ENCODE measurements at regions not wholly inside any gene's neighbourhood (a gene's known extent, or its start where the extent isn't known, plus 50 kb on each side); places are given as distances from the start of the nearest gene placed in this dataset.

GRCh38 chr3:150059729-150060128, 89.0 kb upstream of the PFN2 start:
- no peak for TF ChIP-seq CTCF (IDR thresholded peaks at IDR 0.05; ENCODE audit: low read depth, low read length)
- DNase-seq = no peak
- Histone ChIP-seq H3K4me1 (no peaks in the 10 kb centered on the region), H3K27me3 (no peaks in the 10 kb centered on the region), H3K9me3 (no peaks in the 10 kb centered on the region), H3K4me3 (ENCODE audit: low read depth, low read length) (no peak overlapping the region), H3K36me3 (no peaks in the 10 kb centered on the region)

- TF ChIP-seq CTCF (IDR thresholded peaks at IDR 0.05; ENCODE audit: low read depth, low read length) = no peak
- Histone ChIP-seq H3K4me1 (no peaks in the 10 kb centered on the region), H3K4me3 (ENCODE audit: low read depth, low read length) (no peak overlapping the region), H3K36me3 (no peaks in the 10 kb centered on the region), H3K27me3 (no peaks in the 10 kb centered on the region), H3K9me3 (no peaks in the 10 kb centered on the region)
- DNase-seq = no peak
Measured at GRCh38 chr3:150059241-150059640, 88.5 kb upstream of the PFN2 start.

- H3K9me3 ChIP-seq = no peaks in the 10 kb centered on the region
- no peaks in the 10 kb centered on the region for H3K27me3 ChIP-seq
- TF ChIP-seq CTCF (IDR thresholded peaks at IDR 0.05; ENCODE audit: low read depth, low read length) = no peak
- peak; percentile 33 for DNase-seq
- H3K36me3 ChIP-seq = no peaks in the 10 kb centered on the region
- H3K4me3 ChIP-seq (ENCODE audit: low read depth, low read length) = no peak overlapping the region
- H3K4me1 ChIP-seq = no peaks in the 10 kb centered on the region
Measured at GRCh38 chr3:150057227-150057626, 86.5 kb upstream of the PFN2 start.

- TF ChIP-seq CTCF (IDR thresholded peaks at IDR 0.05; ENCODE audit: low read depth, low read length) = no peak
- no peaks in the 10 kb centered on the region for H3K4me1 ChIP-seq
- no peak overlapping the region for H3K4me3 ChIP-seq (ENCODE audit: low read depth, low read length)
- no peaks in the 10 kb centered on the region for H3K36me3 ChIP-seq
- no peaks in the 10 kb centered on the region for H3K27me3 ChIP-seq
- no peaks in the 10 kb centered on the region for H3K9me3 ChIP-seq
- no peak for DNase-seq
Measured at GRCh38 chr3:150055332-150055731, 84.6 kb upstream of the PFN2 start.

GRCh38 chr3:150054635-150055034, 83.9 kb upstream of the PFN2 start:
- Histone ChIP-seq H3K36me3 (no peaks in the 10 kb centered on the region), H3K4me3 (ENCODE audit: low read depth, low read length) (no peak overlapping the region), H3K27me3 (no peaks in the 10 kb centered on the region), H3K9me3 (no peaks in the 10 kb centered on the region), H3K4me1 (no peaks in the 10 kb centered on the region)
- TF ChIP-seq CTCF (IDR thresholded peaks at IDR 0.05; ENCODE audit: low read depth, low read length) = no peak
- DNase-seq = no peak

- Histone ChIP-seq H3K27me3 (no peaks in the 10 kb centered on the region), H3K36me3 (no peaks in the 10 kb centered on the region), H3K9me3 (no peaks in the 10 kb centered on the region), H3K4me1 (no peaks in the 10 kb centered on the region), H3K4me3 (ENCODE audit: low read depth, low read length) (no peak overlapping the region)
- no peak for DNase-seq
- no peak for TF ChIP-seq CTCF (IDR thresholded peaks at IDR 0.05; ENCODE audit: low read depth, low read length)
Measured at GRCh38 chr3:150050510-150050909, 79.8 kb upstream of the PFN2 start.

Data from BE2C (cell line).